GM06990 (cell line): ENCODE measurements at regions not wholly inside any gene's neighbourhood (a gene's known extent, or its start where the extent isn't known, plus 50 kb on each side); places are given as distances from the start of the nearest gene placed in this dataset.
"Not testable (repeated sequence)": the region's sequence is repeated elsewhere in the genome, so short reads cannot be mapped to it uniquely, and the experiment has no call there.

Experiments used
- DNase-seq: peaks from one replicate; pipeline ENCODE4 v3.0.0-alpha.2; 2011; ENCODE audit not compliant: insufficient read length; ENCODE audit errors: extremely low read depth
- H3K27me3 ChIP-seq: replicated peaks from 2 replicates; pipeline ENCODE4 v1.6.0; 2011; ENCODE audit warnings: low read length; ENCODE audit not compliant: control insufficient read depth, insufficient read depth
- H3K36me3 ChIP-seq: 2 replicates; pipeline ENCODE4 v1.5.1; 2011; ENCODE audit warnings: low read length; ENCODE audit not compliant: control insufficient read depth, insufficient read depth
- H3K4me3 ChIP-seq: replicated peaks from 2 replicates; pipeline ENCODE4 v1.5.1; 2011; ENCODE audit warnings: low read depth, mild to moderate bottlenecking, control low read depth, low read length
- TF ChIP-seq, protein P1 (sequence below): IDR thresholded peaks from 2 replicates; pipeline ENCODE4 v1.5.1; 2011; ENCODE audit warnings: low read length, control low read depth, mild to moderate bottlenecking, inconsistent platforms; ENCODE audit not compliant: insufficient read depth, poor library complexity, severe bottlenecking

DNA sequence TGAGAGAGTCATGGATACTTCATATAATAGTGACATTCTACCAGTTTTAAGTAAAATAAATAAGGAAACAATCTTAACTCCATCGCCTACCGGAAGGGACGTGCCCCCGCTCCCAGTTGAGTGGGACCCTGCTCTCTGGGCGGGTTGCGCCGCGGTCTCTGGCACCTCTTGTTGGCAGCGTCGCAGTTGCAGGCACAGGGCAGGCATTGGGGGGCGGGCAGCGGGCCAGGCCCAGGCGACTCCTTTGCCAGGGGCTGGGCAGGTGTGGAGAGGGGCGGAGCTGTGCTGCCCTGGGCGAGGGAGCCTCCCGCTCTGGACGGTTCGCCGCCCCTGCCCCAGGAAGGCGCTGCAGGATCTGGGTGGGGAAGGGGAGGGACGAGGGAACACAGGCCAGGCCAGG is 1500.6 kb downstream of the FOXD4L5 start:
- not testable (repeated sequence) for DNase-seq, H3K4me3 ChIP-seq, H3K36me3 ChIP-seq, H3K27me3 ChIP-seq

GRCh38 chr9:63781817-63782439 is 1503.1 kb downstream of the FOXD4L5 start:
- not testable (repeated sequence) for DNase-seq, H3K27me3 ChIP-seq, H3K36me3 ChIP-seq, H3K4me3 ChIP-seq

- DNase-seq = peak; percentile 26
- H3K27me3 ChIP-seq, H3K4me3 ChIP-seq, H3K36me3 ChIP-seq: not testable (repeated sequence)
Measured at GRCh38 chr9:63781390-63781789, 1503.6 kb downstream of the FOXD4L5 start.

- not testable (repeated sequence) for DNase-seq, H3K27me3 ChIP-seq, H3K36me3 ChIP-seq, H3K4me3 ChIP-seq
Measured at GRCh38 chr9:63776220-63776619, 1508.8 kb downstream of the FOXD4L5 start.

DNA sequence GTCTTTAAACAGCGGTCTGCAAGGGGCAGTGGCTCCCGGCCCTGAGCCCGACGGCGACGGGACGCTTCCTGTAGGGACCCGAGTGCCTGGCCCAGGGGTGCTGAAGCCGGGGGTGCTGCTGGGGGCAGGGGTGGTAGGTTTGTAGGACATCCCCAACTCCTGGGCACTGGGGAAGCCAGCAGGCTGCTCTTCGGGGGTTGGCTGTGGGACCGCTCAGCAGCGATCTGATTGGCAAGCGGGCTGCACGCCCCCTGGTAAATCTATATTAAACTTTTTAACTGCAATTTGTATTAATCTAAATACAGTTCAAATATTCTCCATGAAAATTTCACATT is 1510.0 kb downstream of the FOXD4L5 start:
- not testable (repeated sequence) for H3K27me3 ChIP-seq

DNA sequence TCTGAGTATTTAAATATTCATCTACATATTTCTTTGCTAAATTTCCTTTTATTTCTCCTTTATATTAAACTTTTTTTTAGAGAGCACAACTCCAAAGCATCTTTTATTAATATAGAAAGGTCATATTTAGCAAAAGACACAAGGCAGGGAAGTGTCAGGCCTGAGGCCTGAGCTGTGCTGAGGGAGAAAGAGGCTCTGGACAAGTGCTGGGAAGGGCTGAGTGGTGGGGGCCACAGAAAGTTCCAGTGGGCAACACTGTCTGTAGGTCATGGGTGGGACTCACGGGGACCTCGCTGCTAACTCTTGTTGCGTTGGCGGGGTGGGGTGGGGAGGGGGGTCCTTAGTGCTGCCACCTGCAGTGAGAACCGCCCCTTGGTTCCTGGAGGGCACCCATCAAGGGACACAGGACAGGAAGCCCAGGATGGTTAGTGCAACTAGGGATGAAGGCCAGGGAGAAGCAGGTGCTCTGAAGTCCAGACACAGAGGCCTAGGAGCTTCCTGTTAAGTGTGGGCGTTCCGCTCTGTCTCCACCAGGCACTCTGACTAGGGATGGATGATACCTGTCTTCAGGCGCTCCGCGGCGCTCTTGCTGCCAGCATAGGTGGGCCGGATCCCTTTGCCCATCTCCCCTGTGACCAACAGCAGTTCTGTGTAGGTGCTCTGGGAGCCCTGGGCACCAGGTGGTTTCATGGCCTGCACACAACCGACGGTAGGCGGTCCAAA is 1510.5 kb downstream of the FOXD4L5 start:
- DNase-seq, H3K27me3 ChIP-seq, H3K4me3 ChIP-seq, H3K36me3 ChIP-seq: not testable (repeated sequence)

More for the DNA sequence above, 1510.0 kb downstream of the FOXD4L5 start:
- not testable (repeated sequence) for H3K36me3 ChIP-seq, DNase-seq, H3K4me3 ChIP-seq

- H3K4me3 ChIP-seq, DNase-seq, H3K27me3 ChIP-seq, H3K36me3 ChIP-seq: not testable (repeated sequence)
Measured at GRCh38 chr9:63762230-63762629, 1522.8 kb downstream of the FOXD4L5 start.

GRCh38 chr9:63729021-63729420 is 1556.0 kb downstream of the FOXD4L5 start:
- DNase-seq, H3K36me3 ChIP-seq, H3K4me3 ChIP-seq, H3K27me3 ChIP-seq: not testable (repeated sequence)

DNA sequence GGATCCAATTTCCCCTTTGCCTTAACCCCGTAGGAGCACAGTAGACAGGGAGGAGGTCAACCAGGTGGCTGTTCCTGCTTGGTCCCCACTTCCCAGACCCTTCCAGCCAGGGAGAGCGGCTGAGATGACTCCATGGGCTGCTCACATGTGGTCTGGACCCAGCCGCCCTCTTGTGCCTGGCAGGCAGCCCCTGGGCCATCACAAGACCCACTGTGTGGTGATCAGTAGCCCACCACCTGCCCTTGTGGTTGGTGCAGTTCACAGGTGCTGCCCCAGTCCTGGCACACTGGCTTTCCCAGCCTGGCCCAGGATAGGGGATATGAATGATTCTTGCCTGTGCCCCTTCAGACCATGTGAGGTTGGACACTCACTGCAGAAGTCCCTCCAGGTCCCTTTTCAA is 1556.7 kb downstream of the FOXD4L5 start:
- TF ChIP-seq, protein P1, sequence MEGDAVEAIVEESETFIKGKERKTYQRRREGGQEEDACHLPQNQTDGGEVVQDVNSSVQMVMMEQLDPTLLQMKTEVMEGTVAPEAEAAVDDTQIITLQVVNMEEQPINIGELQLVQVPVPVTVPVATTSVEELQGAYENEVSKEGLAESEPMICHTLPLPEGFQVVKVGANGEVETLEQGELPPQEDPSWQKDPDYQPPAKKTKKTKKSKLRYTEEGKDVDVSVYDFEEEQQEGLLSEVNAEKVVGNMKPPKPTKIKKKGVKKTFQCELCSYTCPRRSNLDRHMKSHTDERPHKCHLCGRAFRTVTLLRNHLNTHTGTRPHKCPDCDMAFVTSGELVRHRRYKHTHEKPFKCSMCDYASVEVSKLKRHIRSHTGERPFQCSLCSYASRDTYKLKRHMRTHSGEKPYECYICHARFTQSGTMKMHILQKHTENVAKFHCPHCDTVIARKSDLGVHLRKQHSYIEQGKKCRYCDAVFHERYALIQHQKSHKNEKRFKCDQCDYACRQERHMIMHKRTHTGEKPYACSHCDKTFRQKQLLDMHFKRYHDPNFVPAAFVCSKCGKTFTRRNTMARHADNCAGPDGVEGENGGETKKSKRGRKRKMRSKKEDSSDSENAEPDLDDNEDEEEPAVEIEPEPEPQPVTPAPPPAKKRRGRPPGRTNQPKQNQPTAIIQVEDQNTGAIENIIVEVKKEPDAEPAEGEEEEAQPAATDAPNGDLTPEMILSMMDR = no peak
- no peaks in the 10 kb centered on the region for H3K27me3 ChIP-seq
- no peak for DNase-seq

GRCh38 chr9:63708285-63708684 is 1576.7 kb downstream of the FOXD4L5 start:
- not testable (repeated sequence) for DNase-seq, H3K4me3 ChIP-seq, H3K27me3 ChIP-seq, H3K36me3 ChIP-seq

More for the DNA sequence above, 1556.7 kb downstream of the FOXD4L5 start:
- H3K4me3 ChIP-seq = no peak overlapping the region
- H3K36me3 ChIP-seq = no peaks in the 10 kb centered on the region

DNA sequence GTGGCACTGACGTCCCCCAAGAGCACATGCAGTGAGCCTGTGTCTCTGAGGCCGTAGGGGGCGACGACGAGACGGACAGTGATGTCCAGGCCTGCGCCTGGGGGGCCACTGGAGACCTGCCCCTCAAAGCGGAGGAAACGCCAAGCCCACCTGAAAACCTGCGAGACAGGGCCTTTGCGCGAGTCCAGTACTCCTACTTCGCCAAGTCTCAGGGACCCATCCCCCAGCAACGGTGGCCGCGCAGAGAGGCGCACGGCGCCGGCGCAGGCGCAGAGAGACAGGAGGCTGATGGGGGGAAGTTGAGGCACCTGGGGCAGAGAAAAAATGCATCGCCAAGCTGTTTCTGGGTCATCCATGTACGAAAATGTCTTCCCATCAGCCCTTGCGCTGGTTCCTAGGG is 1580.6 kb downstream of the FOXD4L5 start:
- H3K27me3 ChIP-seq, DNase-seq, H3K4me3 ChIP-seq, H3K36me3 ChIP-seq: not testable (repeated sequence)

- not testable (repeated sequence) for H3K27me3 ChIP-seq, H3K36me3 ChIP-seq, DNase-seq, H3K4me3 ChIP-seq
Measured at GRCh38 chr9:63703670-63704069, 1581.3 kb downstream of the FOXD4L5 start.

DNA sequence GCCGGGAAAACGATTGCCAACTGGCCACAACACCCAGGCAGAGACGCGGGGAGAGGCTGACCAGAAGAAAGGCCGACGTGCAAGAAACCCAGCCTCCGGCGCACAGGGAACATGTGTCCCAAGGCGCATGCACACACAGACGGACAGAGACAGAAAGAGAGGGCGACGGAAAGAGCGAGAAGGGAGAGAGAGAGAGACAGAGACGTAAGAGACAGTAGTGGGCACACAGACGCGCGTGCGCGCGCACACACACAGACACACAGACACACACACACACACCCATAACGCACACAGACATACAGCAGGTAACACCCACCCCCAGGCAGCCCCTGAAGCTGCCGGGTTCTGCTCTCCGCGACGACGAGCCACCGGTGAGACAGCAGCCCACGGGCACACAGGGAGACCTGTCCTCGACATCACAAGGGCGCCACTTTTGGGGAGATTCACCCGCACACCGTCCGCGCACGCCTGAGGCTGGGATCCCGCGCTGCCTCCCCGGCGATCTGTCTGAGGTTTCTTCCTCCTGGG is 1581.8 kb downstream of the FOXD4L5 start:
- not testable (repeated sequence) for H3K36me3 ChIP-seq, DNase-seq, H3K4me3 ChIP-seq, H3K27me3 ChIP-seq
